ENCODE measurements at regions not wholly inside any gene's neighbourhood (a gene's known extent, or its start where the extent isn't known, plus 50 kb on each side); places are given as distances from the start of the nearest gene placed in this dataset.

DNA sequence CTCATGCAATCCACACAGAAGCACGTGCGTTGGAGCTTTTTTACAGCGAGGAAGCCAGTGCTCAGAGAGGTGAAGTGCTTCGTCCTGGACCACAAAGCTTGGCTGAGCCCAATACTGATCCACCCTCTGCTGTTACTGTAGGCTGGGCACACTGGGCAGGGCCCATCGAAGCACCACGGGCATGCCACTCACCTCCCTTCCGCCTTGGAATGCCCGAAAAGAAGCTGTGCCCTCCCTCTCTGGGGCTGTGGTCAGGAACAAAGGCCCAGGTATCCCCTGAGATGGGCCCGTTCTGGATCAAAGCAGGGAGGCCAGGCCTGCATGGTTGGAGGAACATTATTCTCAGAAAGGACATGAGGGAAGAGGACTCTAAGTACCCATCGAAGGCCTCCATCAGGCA, 206.7 kb upstream of the C1orf174 start:
- no peak overlapping the region for H3K4me3 ChIP-seq

DNA sequence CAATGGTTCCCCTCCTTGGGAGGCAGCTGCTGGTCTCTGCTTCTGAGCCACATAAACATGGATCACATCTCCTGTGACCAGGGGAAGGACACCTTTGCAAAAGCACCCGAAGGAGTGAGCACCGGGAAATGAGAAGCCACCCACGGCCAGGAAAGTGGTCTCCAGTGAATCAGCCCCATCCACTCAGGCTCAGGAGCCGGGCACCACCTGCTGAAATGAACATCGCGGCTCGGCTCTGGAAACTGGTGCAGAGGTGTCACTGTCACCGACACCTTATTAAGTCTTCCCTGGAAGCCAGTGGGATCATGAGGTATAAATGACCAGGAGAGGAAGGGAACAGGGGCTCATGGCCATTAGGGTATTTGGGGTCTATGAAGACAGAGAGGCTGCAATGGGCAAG, 207.2 kb upstream of the C1orf174 start:
- H3K27ac ChIP-seq, result no peak overlapping the region
- no peak overlapping the region for H3K4me3 ChIP-seq

More for the DNA sequence above, 206.7 kb upstream of the C1orf174 start:
- H3K27ac ChIP-seq, result no peak overlapping the region

DNA sequence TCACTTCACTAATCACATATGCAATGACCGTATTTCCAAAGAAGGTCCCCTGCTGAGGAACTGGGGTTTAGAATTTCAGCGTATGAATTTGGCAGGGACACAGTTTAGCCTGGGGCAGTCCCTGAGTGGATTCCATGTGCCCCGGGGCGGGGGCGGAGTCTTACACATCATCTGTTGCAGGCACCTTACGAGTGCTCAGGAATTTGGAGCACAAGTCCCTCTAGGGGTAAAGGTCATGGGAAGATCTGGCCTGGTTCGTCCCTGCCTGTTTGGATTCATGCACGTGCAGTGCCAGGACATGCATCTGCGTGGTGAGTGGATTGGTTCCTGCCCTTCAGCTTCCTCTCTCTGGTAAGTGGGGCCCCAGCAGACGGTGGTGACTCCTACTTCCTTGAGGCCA, 208.3 kb upstream of the C1orf174 start:
- Histone ChIP-seq H3K27ac (no peak overlapping the region), H3K4me3 (no peak overlapping the region)

DNA sequence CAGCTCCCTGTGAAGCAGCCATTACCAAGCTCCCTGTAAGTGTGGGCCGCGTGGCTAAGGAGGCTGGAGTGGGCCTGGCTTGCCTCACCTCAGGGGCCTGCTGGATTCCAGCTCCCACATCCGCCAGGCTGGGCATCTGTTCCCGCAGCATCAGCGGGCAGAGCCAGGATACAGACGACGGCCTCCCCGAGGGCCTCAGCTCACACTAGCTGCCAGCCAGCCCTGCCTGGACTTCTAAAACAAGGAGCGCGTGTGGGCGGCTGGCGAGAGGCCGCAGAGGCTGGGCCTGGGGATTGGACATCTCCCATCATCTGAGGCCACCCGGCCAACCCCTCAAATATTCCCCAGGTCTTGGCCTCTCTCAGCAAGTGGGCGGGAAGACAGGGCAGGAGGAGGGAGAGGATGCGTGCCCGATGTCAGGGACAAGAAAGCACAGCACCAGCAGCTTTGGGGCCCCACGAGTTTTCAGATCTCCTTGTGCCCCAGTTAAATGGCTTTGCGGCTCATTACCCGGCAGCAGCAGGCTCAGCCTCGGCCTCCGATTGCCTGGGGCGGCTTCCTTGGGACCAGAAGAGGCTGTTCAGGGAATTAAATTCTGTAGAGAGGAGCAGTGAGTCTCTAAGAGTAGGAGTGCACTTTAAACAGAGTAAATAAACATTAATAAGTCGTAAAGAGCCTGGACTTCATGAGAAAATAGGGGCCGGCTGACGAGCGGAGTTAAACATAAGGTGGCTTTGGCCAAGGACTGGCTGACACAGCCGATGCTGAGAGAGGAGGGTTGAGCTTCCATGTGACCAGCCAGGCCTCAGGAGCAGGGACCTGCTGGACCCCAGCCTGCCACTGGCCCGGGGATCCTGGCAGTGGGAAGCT, 208.9 kb upstream of the C1orf174 start:
- Histone ChIP-seq H3K4me3 (no peak overlapping the region), H3K27ac (no peak overlapping the region)

DNA sequence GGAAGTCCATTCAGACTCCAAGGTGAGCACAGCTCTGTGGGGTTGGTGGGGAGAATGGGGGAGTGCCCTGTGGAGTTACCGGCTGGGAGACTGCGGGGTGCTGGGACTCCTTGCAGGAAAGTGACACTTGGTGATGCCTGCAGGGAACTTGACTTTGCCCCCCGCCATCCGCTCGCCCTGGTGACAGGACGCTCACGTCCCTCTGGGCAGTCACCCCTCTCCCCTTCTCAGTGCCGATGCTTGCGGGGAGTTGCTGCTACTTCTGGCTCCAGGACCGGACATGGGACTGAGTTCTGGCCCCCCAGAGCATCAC, 209.5 kb upstream of the C1orf174 start:
- H3K27ac ChIP-seq, result no peak overlapping the region
- no peak overlapping the region for H3K4me3 ChIP-seq

DNA sequence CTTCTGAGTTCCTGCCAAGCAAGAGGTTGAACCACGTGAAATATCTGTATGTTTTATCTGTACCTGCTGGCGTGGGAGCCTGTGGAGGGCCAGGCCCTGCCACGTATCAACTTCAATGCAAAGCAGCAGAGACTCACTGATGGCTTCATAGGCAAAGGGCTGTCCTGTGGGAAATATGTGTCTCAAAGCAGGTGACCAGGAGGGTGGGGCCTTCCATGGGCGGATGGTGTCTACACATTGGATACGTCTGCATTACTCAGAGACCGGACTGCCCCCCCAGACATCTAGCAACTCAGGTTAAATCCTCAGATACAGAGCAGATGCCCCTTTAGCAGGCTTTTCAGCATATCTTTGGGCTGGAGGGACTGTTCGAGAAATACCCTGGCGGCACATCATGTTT, 210.8 kb upstream of the C1orf174 start:
- Histone ChIP-seq H3K27ac (no peak overlapping the region), H3K4me3 (no peak overlapping the region)

DNA sequence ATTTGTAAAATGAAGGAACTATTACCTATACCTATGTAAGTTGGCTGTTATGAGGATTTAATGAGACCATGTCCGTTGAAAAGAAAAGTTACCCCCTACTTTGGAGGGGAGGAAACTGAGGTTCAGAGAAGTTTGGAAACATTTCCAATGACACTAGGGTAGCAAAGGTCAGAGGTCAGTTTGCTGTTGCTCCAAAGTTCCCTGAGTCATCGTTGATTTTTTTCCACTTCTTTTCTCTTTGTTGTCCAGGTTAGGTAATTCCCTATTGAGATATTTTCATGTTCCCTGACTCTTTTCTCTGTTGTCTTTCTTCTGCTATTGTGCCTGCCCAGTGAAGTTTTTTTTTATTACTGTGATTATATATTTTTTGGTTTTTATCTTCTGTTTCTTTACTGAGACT, 213.8 kb upstream of the C1orf174 start:
- no peak overlapping the region for H3K4me3 ChIP-seq
- no peak overlapping the region for H3K27ac ChIP-seq

DNA sequence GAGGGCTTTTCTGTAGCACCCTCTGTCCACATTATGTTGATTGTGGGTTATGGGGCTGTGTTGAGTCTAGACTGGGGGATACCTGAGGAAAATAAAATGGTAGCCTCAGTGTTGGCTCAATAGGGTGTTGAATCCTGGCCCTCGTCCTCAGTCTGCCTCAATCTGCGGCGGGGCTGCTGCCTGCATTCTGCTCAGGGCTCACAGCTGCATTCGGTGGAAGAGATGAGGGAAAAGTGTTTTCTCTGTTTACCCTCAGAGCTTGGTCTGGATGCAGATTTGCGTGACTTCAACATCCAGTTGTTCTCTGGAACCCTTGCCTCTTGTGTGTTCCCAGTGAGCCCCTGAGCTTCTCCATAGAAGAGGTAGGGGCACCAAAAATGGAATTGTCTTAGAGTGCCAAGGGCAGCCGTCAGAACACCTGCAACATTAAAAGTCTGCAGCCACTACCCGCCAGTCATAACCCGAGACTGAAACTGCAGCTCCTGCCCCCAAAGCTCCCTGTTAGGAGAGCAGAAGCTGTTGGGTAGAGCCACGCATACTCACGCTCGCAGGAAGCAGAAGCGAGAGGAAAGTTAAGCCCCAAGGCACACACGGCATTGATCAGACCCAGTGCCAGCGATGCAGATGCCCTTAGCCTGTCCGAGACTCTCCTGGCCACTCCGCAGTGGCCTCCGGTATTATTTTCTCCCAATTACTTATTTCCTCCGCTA, 215.3 kb upstream of the C1orf174 start:
- H3K4me3 ChIP-seq, result no peak overlapping the region
- no peak overlapping the region for H3K27ac ChIP-seq

DNA sequence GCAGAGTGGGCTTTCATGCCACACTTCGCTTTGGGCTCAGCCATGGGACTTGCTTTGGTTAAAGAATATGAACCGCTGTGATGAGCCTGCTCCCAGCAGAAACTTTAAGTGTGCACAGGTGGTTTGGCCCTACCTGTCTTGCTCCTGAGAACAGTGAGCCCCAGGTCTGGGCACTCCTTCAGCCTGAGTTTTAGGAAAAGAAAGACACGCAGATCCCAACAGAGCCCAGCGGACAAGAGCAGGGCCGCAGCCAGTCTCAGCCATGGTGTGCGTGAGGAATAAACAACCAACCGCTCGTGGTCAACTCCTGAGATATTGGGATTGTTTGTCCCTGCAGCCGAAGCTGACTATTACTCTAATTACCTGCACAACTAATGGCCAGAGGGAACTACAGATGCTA, 217.1 kb upstream of the C1orf174 start:
- no peak overlapping the region for H3K27ac ChIP-seq
- no peak overlapping the region for H3K4me3 ChIP-seq

DNA sequence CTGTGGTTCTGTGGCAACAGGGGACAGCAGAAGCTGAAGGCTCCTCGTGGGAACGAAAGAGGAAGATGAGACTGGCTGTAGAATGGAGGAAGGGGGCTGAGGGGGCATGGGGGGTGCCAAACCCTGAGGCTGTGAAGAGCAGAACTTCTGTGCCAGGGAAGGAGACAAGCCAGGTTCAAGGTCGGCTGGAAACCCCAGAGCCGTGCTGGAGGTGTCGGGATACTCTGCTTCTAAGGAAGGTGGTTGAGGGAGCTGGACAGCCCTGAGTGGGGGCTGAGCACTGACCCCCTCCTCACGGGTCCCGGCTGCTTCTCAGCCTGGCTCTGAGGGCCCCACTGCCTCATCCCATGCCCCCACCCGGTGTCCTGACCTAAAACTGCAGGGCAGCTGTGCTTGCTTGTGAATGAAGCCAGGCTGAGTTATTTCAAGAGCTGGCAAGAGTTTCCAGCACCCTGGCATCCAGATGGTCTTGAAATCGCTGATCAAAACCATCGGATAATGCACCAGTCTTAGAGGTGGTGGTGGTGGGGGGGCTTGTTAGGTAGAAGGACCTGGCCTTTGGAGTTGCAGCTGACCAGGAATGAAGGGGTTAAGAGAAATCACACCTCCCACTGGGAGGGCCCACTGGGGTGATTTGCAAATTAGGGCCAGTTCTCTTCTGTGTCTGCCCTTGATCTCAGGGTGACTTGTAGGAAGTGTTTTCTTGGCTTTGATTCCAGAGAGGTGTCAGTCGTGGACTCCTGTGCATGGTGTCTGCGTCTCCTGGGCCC, 218.9 kb upstream of the C1orf174 start:
- H3K4me3 ChIP-seq, result no peak overlapping the region
- H3K27ac ChIP-seq, result no peak overlapping the region

DNA sequence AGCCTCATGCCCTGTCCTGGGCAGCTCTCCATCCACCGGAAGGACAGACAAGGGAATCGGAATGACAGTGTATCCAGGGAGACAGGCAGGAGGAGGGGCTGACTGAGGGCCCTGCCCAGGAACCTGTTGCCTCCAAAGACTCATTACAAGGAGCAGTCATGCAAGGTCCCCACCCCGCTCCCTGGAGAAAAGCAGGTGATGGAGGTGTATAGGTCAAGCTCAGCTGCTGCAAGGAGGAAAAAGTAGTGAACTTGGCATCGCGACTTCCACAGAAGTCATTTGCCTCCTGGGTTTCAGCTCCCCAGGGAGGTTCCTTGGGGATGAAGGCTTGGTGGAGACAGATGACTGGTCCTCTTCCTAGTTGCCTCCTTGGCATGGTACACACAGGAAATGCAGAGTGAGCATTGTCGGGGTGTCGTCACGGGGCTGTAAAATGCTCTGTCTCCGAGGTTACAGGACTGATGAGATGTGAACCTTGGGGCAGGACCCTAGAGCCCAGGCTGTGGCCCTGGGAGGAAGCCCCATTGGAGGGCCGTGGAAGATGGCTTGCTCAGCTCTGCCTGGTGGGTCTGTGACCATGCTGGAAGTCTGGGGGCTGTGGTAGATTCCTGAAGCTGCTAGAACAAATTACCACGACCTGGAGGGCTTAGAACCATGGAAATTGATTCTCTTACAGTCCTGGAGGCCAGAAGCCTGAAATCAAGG, 219.6 kb upstream of the C1orf174 start:
- H3K27ac ChIP-seq, result no peak overlapping the region

DNA sequence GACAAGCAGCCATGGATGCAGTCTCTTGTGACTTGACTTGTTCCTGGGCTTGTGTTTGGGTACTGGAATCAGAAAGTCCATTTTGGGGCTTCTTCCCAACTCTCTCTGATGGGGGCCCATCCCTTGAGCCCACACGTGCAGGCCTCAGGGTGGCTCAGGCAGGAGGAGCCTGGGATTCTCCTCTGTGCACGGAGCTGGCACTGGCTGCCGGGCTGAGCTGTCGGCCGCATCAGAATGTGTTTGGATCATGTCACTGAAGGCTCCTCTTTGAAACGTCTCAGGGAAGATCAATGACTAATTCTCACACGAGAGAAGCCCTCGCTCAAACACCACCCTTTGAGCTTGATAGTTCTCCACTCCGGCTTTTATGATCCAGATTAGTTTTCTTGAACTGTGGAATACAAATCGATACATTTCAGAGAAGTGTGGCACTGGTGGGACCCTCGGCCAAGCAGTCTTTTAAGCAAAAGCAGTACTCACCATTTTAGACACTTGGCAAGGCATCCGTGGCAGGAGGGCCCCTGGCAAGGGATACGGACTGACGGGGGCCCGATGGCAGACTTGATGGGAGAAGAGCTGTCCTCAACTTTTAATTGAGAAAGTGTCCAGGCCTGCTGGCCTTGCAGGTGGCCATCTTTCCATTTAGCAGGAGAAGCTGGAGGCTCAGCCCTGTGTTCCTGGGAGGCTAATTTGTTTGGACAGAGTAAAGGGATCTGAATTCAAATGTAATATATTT, 220.7 kb upstream of the C1orf174 start:
- Histone ChIP-seq H3K4me3 (no peak overlapping the region), H3K27ac (no peak overlapping the region)

More for the DNA sequence above, 219.6 kb upstream of the C1orf174 start:
- no peak overlapping the region for H3K4me3 ChIP-seq

DNA sequence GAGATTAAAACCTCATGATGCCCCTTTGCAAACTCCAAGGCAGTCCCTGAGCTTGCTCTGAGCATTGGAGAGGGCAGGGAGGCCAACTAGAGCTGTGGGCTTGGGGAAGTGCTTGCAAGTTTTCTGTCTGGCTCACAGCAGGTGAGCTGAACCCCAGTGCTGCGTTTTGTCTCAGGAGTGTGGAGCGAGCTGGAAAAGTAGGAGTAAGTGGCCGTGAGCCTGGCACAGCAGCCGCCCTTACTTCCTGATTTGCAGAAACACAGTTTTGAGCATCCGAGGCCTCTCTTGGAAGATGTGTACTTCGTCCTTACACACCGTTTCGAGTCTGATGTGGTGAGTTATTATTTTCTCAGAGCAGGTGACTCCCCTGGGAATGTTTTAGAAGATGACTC, 221.2 kb upstream of the C1orf174 start:
- no peak overlapping the region for H3K4me3 ChIP-seq
- H3K27ac ChIP-seq, result no peak overlapping the region

DNA sequence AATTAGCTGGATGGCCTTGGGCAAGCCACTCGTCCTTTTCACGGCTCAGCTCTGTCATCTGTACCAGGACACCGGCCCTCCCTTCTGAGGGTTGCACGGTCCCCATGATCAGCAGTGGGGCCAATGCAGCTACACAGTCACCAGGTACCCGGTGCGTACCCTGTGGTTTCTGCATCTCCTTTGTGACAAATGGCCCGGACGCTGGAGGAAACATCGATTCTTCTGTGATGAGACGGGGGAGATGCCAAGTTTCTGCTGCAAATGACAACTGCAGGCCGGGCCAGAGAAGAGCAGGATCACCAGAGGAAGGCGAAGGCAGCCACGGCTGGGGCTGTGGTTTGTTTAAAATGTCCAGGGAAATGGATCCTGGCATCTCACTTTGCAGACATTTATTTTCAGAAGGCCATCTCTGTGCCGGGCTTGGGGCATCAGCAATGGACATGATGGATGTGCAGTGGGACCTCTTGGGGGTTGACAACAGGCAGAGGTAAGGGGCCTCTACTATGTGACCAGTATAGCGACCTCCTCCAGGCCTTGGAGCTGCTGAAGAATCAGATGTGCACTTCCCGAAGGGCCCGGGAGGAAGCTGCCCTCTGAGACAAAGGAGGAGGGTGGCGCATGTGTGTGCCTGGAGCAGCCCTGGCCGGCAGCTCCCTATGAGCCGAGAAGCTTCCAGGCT, 221.9 kb upstream of the C1orf174 start:
- H3K4me3 ChIP-seq, result no peak overlapping the region
- H3K27ac ChIP-seq, result no peak overlapping the region

DNA sequence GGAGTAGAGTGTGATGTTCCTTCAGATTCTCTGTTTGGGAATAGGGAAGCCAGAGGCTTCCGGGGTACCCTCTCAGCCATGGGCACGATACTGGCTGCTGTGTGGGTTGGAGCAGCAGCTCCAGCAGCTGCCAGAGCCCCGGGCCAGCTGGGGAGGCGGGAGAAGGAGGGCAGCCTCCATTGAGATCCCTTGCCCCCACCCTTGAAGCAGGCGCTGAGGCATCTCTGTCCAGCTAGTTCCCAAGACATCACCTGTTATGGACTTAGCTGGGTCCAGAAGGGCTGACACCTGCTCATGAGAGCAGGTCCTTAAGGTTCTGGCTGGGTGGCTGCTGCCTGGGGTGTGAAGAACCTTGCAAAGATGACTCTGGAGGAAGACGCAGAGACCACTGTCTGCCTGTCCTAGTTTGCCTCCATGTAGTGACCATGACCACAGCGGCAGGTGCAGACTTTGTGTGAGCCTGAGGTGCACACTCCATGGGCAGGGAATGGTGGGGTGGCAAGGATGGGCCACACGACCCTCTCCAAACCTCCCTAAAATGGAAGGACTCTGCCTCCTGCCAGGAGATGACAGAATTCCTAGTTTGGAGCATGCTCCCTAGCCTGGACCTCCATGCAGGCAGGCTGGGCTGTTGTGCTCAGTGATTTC, 222.6 kb upstream of the C1orf174 start:
- Histone ChIP-seq H3K4me3 (no peak overlapping the region), H3K27ac (no peak overlapping the region)

DNA sequence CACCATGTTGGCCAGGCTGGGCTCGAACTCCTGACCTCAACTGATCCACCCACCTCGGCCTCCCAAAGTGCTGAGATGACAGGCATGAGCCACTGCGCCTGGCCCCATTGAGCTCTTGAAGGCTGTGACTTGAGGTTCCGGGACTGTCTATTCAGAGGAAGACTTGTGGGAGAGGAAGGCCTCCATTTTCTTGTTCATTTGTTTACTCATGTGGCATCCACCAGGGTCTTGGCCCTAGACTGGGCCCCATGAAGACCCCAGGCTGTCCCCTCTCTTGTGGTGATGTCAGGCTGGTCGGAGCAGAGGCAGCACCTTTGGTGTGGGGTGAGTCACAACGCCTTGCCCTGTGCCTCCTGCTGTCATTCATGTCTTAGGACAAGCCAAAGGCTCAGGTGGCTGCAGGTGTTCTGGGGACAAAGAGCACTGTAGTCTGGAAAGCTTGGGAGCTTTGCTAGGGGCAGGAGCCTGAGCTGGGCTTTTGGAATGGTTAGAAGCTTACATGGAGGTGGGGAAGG, 224.6 kb upstream of the C1orf174 start:
- no peak overlapping the region for H3K4me3 ChIP-seq
- H3K27ac ChIP-seq, result no peak overlapping the region

DNA sequence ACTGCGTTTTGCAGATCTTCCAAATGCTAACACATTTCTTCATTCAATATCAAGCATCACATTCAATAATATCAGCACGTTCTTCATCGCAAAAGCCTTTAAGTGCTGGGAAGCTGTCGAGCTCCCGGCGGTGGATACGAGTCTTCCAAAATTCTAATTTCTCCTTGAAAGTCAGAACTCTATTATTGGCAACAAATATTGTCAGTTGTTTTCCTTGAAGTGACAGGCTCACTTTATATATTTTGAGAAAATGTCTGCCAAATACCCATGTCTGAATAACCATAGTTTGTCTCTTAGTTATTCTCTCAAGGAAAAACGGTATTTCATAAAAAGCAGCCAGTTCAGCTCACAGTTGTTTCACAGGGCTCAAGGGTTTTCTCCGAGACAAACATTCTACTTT, 226.2 kb upstream of the C1orf174 start:
- H3K4me3 ChIP-seq, result no peak overlapping the region
- H3K27ac ChIP-seq, result no peak overlapping the region

All from skin epidermis (tissue), 12 donors.